ENCODE measurements at regions not wholly inside any gene's neighbourhood (a gene's known extent, or its start where the extent isn't known, plus 50 kb on each side); places are given as distances from the start of the nearest gene placed in this dataset.

DNA sequence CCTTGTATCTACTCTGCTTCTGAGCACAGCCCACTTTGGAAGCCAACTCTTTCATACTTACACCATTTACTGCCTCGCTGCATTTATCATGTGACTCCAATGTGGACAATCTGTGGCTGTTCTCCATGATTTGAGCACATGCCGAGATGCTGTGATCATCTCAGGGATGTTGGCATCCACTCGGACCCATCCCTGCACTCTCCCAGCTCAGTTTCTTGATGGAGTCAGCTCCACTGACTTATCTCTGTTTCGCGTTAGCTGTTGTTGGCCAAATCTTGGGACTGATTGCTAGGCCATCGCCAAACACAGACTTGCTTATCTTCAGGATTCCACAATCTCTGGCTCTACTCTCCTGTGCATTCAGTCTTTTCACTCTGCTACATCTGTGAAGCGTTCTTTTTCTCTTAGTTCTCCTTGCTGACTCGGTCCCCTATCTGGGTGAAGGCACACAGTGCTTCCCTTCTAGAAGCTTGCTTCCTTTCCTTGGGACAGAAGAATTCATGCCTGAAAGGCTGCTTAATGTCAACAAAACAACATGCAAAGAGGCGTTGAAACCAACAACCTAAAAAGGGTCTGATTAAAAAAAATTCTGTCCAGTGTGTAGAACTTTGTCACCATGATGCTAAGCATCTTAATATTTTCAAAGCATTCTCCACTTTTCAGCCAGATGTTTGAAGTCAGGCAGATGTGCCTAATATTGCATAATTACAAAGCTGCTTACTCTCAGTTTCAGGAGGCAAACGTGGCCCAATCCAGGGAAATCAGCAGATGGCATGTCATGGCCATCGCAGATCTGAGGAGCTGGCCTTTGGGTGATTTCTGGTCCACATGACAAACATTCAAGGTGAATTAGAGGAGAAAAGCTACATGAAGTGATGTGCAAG is 120.7 kb downstream of the NGF start:
- Histone ChIP-seq H2AFZ (ENCODE audit: low read length) (no peak overlapping the region), H3K4me1 (ENCODE audit: control insufficient read depth, extremely low read depth, insufficient read depth, low read length) (peaks cover 2% of the 10 kb centered on the region), H3K9ac (ENCODE audit: insufficient read depth, low read length) (no peak overlapping the region), H3K79me2 (ENCODE audit: control insufficient read depth, insufficient read depth, low read length) (no peaks in the 10 kb centered on the region), H3K36me3 (ENCODE audit: control insufficient read depth, insufficient read depth, low read length) (no peaks in the 10 kb centered on the region), H3K4me2 (ENCODE audit: extremely low read depth, insufficient read depth, low read length) (no peak overlapping the region), H3K9me3 (ENCODE audit: control insufficient read depth, insufficient read depth, low read depth, low read length) (no peaks in the 10 kb centered on the region), H3K4me3 (replicated peaks in 1 of 4; ENCODE audit: control extremely low read depth in 1 of 4, insufficient read depth in 1 of 4, low read depth in 3 of 4, low read length in 4 of 4) (no peak overlapping the region), H3K27me3 (ENCODE audit: control insufficient read depth, insufficient read depth, low read length) (no peaks in the 10 kb centered on the region), H4K20me1 (ENCODE audit: control insufficient read depth, extremely low read depth, insufficient read depth, low read length) (no peaks in the 10 kb centered on the region), H3K27ac (ENCODE audit: insufficient read depth, low read length) (no peak overlapping the region)
- DNase-seq (ENCODE audit: low read depth in 2 of 2) = no peak
- no peak for TF ChIP-seq EZH2 (IDR thresholded peaks at IDR 0.05; ENCODE audit: low read length, missing control alignments)
- TF ChIP-seq, protein P1, sequence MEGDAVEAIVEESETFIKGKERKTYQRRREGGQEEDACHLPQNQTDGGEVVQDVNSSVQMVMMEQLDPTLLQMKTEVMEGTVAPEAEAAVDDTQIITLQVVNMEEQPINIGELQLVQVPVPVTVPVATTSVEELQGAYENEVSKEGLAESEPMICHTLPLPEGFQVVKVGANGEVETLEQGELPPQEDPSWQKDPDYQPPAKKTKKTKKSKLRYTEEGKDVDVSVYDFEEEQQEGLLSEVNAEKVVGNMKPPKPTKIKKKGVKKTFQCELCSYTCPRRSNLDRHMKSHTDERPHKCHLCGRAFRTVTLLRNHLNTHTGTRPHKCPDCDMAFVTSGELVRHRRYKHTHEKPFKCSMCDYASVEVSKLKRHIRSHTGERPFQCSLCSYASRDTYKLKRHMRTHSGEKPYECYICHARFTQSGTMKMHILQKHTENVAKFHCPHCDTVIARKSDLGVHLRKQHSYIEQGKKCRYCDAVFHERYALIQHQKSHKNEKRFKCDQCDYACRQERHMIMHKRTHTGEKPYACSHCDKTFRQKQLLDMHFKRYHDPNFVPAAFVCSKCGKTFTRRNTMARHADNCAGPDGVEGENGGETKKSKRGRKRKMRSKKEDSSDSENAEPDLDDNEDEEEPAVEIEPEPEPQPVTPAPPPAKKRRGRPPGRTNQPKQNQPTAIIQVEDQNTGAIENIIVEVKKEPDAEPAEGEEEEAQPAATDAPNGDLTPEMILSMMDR (conservative IDR thresholded peaks at IDR 0.05 in 1 of 2, IDR thresholded peaks at IDR 0.05 in 1 of 2; ENCODE audit: low read depth in 1 of 2, low read length in 2 of 2) = no peak

- TF ChIP-seq, protein P1 (conservative IDR thresholded peaks at IDR 0.05 in 1 of 2, IDR thresholded peaks at IDR 0.05 in 1 of 2; ENCODE audit: low read depth in 1 of 2, low read length in 2 of 2) = no peak
- no peak for TF ChIP-seq EZH2 (IDR thresholded peaks at IDR 0.05; ENCODE audit: low read length, missing control alignments)
- peaks cover 2% of the 10 kb centered on the region for H3K4me1 ChIP-seq (ENCODE audit: control insufficient read depth, extremely low read depth, insufficient read depth, low read length)
- no peak overlapping the region for H3K9ac ChIP-seq (ENCODE audit: insufficient read depth, low read length)
- H3K27me3 ChIP-seq (ENCODE audit: control insufficient read depth, insufficient read depth, low read length) = no peaks in the 10 kb centered on the region
- H3K36me3 ChIP-seq (ENCODE audit: control insufficient read depth, insufficient read depth, low read length) = no peaks in the 10 kb centered on the region
- H3K79me2 ChIP-seq (ENCODE audit: control insufficient read depth, insufficient read depth, low read length) = no peaks in the 10 kb centered on the region
- H3K9me3 ChIP-seq (ENCODE audit: control insufficient read depth, insufficient read depth, low read depth, low read length) = no peaks in the 10 kb centered on the region
- no peak overlapping the region for H3K27ac ChIP-seq (ENCODE audit: insufficient read depth, low read length)
- no peaks in the 10 kb centered on the region for H4K20me1 ChIP-seq (ENCODE audit: control insufficient read depth, extremely low read depth, insufficient read depth, low read length)
- peak in 1 of 2 donors; percentile 36 for DNase-seq (ENCODE audit: low read depth in 2 of 2)
- H3K4me2 ChIP-seq (ENCODE audit: extremely low read depth, insufficient read depth, low read length) = no peak overlapping the region
- no peak overlapping the region for H3K4me3 ChIP-seq (replicated peaks in 1 of 4; ENCODE audit: control extremely low read depth in 1 of 4, insufficient read depth in 1 of 4, low read depth in 3 of 4, low read length in 4 of 4)
- H2AFZ ChIP-seq (ENCODE audit: low read length) = no peak overlapping the region
These were observed 122.1 kb downstream of the NGF start for GRCh38 chr1:115215703-115216521.

DNA sequence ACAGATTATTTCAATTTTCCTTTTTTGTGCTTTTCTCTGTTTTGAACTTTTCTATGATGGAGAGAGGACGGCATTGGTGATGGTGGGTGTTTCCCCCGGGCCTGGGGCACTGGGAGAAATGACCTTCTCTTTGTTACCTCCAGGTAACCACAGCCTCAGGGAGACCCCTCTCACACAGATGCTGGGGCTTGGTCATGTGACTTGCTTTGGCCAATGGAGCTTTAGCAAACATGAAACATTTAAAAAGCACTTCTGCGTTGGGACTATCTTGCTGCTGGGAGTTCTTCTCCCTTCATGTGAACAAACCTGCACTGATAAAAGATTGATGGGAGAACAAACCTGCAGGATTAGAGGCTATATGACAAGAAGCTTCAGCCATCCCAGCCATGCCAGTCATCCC is 122.9 kb downstream of the NGF start:
- H3K4me1 ChIP-seq (ENCODE audit: control insufficient read depth, extremely low read depth, insufficient read depth, low read length) = peaks cover 3% of the 10 kb centered on the region
- no peaks in the 10 kb centered on the region for H3K27me3 ChIP-seq (ENCODE audit: control insufficient read depth, insufficient read depth, low read length)
- no peak overlapping the region for H3K4me2 ChIP-seq (ENCODE audit: extremely low read depth, insufficient read depth, low read length)
- no peak overlapping the region for H3K4me3 ChIP-seq (replicated peaks in 1 of 4; ENCODE audit: control extremely low read depth in 1 of 4, insufficient read depth in 1 of 4, low read depth in 3 of 4, low read length in 4 of 4)
- no peaks in the 10 kb centered on the region for H3K36me3 ChIP-seq (ENCODE audit: control insufficient read depth, insufficient read depth, low read length)
- no peaks in the 10 kb centered on the region for H4K20me1 ChIP-seq (ENCODE audit: control insufficient read depth, extremely low read depth, insufficient read depth, low read length)
- DNase-seq (ENCODE audit: low read depth in 2 of 2) = no peak
- H3K9me3 ChIP-seq (ENCODE audit: control insufficient read depth, insufficient read depth, low read depth, low read length) = no peaks in the 10 kb centered on the region
- H3K9ac ChIP-seq (ENCODE audit: insufficient read depth, low read length) = no peak overlapping the region
- H3K79me2 ChIP-seq (ENCODE audit: control insufficient read depth, insufficient read depth, low read length) = no peaks in the 10 kb centered on the region
- no peak overlapping the region for H2AFZ ChIP-seq (ENCODE audit: low read length)
- TF ChIP-seq, protein P1 (conservative IDR thresholded peaks at IDR 0.05 in 1 of 2, IDR thresholded peaks at IDR 0.05 in 1 of 2; ENCODE audit: low read depth in 1 of 2, low read length in 2 of 2) = no peak
- no peak for TF ChIP-seq EZH2 (IDR thresholded peaks at IDR 0.05; ENCODE audit: low read length, missing control alignments)
- no peak overlapping the region for H3K27ac ChIP-seq (ENCODE audit: insufficient read depth, low read length)

Data from fibroblast of lung (primary cell).